Endothelial cell of hepatic sinusoid (primary cell): ENCODE measurements at regions not wholly inside any gene's neighbourhood (a gene's known extent, or its start where the extent isn't known, plus 50 kb on each side); places are given as distances from the start of the nearest gene placed in this dataset.

ENCODE experiments used
- in situ Hi-C: cut with HindIII; loops from 2 replicates; pipeline ENCODE4 v1.10.0; 2017; ENCODE audit warnings: low sequenced_read_pairs

- in situ Hi-C loops = no loop called here
Observed at GRCh38 chr5:85168474-85168873, 783.8 kb upstream of the EDIL3 start.

GRCh38 chr5:85170183-85170582, 785.5 kb upstream of the EDIL3 start:
- in situ Hi-C loops = no loop called here

- in situ Hi-C loops = no loop called here
Observed at GRCh38 chr5:85173469-85173868, 788.8 kb upstream of the EDIL3 start.

GRCh38 chr5:85182344-85182743, 797.7 kb upstream of the EDIL3 start:
- in situ Hi-C loops = no loop called here

- in situ Hi-C loops = no loop called here
Observed at GRCh38 chr5:85204289-85204688, 819.6 kb upstream of the EDIL3 start.

GRCh38 chr5:85205430-85205829, 820.8 kb upstream of the EDIL3 start:
- in situ Hi-C loops = no loop called here

GRCh38 chr5:85225388-85225787, 840.7 kb upstream of the EDIL3 start:
- in situ Hi-C loops = no loop called here

GRCh38 chr5:85249204-85249603, 864.5 kb upstream of the EDIL3 start:
- in situ Hi-C loops = no loop called here

GRCh38 chr5:85263125-85263524, 878.4 kb upstream of the EDIL3 start:
- in situ Hi-C loops = no loop called here

- in situ Hi-C loops = no loop called here
Observed at GRCh38 chr5:85266692-85267091, 882.0 kb upstream of the EDIL3 start.

- in situ Hi-C loops = no loop called here
Observed at GRCh38 chr5:85268194-85268593, 883.5 kb upstream of the EDIL3 start.

GRCh38 chr5:85278193-85278592, 893.5 kb upstream of the EDIL3 start:
- in situ Hi-C loops = no loop called here

- in situ Hi-C loops = no loop called here
Observed at GRCh38 chr5:85288914-85289313, 904.2 kb upstream of the EDIL3 start.

GRCh38 chr5:85293145-85293785, 908.6 kb upstream of the EDIL3 start:
- in situ Hi-C loops = no loop called here

- in situ Hi-C loops = no loop called here
Observed at GRCh38 chr5:85304524-85304923, 919.8 kb upstream of the EDIL3 start.

GRCh38 chr5:85305766-85306165, 921.1 kb upstream of the EDIL3 start:
- in situ Hi-C loops = no loop called here

- in situ Hi-C loops = no loop called here
Observed at GRCh38 chr5:85311536-85311935, 926.9 kb upstream of the EDIL3 start.

GRCh38 chr5:85320495-85320894, 935.8 kb upstream of the EDIL3 start:
- in situ Hi-C loops = no loop called here

GRCh38 chr5:85333276-85333675, 948.6 kb upstream of the EDIL3 start:
- in situ Hi-C loops = no loop called here

- in situ Hi-C loops = no loop called here
Observed at GRCh38 chr5:85337435-85337834, 952.8 kb upstream of the EDIL3 start.

GRCh38 chr5:85340790-85341189, 956.1 kb upstream of the EDIL3 start:
- in situ Hi-C loops = no loop called here

- in situ Hi-C loops = no loop called here
Observed at GRCh38 chr5:85345818-85346217, 961.1 kb upstream of the EDIL3 start.

- in situ Hi-C loops = no loop called here
Observed at GRCh38 chr5:85357309-85357708, 972.6 kb upstream of the EDIL3 start.
